ENCODE measurements at regions not wholly inside any gene's neighbourhood (a gene's known extent, or its start where the extent isn't known, plus 50 kb on each side); places are given as distances from the start of the nearest gene placed in this dataset.

- DNase-seq, result no peak
Observed at GRCh38 chr19:33948651-33949335, 152.1 kb downstream of the KCTD15 start.

- DNase-seq, result no peak
Observed at GRCh38 chr19:33950091-33950750, 153.6 kb downstream of the KCTD15 start.

- DNase-seq, result no peak
Observed at GRCh38 chr19:33953023-33953422, 156.4 kb downstream of the KCTD15 start.

DNA sequence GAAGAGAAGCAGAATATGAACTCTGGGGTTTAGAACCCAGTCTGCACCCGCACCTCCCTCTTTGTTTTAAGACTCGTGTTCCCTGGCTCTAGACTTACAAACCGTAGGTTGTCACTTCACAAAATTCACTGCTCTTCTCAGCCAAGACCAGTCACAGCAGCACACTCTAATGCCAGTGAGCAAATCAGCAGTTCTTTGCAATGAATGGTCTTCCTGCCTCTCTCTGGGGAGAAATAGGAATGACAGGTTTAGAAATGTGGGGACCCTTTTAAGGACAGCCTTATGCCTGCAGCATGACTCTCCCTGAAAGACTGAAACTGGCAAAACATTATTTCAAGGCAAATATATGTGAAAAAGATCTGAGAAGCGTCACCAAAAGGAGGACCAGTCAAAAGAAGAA lies 156.9 kb downstream of the KCTD15 start:
- DNase-seq, result no peak

- no peak for DNase-seq
Observed at GRCh38 chr19:33954686-33955085, 158.0 kb downstream of the KCTD15 start.

GRCh38 chr19:33956941-33957340 lies 160.3 kb downstream of the KCTD15 start:
- DNase-seq, result no peak

GRCh38 chr19:33957804-33958203 lies 161.1 kb downstream of the KCTD15 start:
- no peak for DNase-seq

GRCh38 chr19:33960566-33960965 lies 163.9 kb downstream of the KCTD15 start:
- no peak for DNase-seq

DNA sequence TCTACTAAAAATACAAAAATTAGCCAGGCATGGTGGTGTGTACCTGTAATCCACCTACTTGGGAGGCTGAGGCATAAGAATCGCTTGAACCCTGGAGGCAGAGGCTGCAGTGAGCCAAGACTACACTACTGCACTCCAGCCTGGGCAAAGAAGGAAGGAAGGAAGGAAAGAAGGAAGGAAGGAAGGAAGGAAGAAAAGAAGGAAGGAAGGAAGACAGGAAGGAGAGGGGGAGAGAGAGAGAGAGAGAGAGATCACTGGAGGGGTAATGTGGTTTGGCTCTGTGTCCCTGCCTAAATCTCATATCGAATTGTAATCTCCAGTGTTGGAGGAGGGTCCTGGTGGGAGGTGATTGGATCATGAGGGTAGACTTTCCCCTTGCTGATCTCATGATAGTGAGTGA lies 165.5 kb downstream of the KCTD15 start:
- DNase-seq, result no peak

GRCh38 chr19:33963514-33963913 lies 166.8 kb downstream of the KCTD15 start:
- no peak for DNase-seq

DNA sequence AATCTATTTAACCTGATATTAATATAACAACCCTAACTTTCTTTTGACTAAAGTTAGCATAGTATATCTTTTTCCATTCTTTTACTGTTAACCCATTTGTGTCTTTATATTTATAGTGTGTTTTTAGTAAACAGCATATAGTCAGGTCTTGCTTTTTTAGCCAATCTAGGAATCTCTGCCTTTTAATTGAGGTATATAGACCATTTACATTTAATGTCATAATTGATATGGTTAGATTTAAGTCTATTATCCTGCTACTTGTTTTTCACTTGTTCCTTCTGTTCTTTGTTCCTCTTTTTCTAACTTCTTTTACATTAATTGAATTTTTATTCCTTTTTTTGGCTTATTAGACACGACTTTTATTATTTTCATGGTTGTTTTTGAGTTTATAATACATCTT lies 174.4 kb downstream of the KCTD15 start:
- no peak for DNase-seq

DNA sequence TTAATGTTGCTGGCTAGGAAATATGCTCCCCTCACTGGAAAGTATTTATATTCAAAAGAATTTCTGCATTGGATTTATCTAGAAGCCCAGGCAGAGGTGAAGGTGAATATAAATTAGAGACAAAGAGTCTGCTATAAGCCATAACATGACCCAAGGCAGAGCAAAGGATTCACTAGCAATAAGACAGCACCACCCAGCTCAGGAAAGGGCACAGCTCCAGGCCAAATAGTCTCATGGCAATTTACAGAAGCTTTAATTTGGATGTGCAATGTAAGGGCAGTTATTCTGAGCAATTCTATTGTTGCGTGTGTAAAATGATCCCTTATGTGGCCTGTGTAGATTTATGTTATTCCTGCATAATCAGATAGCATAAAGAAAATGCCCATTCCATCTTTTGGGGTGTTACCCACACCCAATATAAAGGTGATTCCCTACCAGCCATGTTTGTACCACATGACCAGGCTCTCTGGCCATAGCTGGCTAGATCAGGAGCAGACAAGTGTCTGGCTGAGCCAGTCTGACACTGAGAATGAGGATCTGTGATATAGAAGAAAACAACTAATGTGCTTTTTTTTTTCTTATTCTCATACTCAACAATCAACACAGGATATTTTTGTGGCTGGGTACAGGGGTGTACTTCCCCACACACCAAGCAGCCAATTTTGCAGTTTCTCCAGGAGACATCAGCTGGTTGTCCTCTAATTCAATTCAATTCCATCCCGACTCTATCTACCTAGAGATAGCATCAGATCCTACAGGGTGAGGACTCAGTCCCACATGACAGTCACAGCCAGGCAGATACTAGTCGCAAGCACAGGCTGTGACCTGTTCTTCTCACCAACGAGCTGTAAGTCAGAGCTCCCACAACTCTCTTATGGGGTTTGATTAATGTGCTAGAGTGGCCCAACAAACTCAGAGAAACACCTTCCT lies 181.4 kb downstream of the KCTD15 start:
- no peak for DNase-seq

GRCh38 chr19:33982706-33983105 lies 186.0 kb downstream of the KCTD15 start:
- DNase-seq, result no peak

GRCh38 chr19:33988601-33989000 lies 183.7 kb upstream of the LSM14A start:
- no peak for DNase-seq

GRCh38 chr19:33997690-33998089 lies 174.6 kb upstream of the LSM14A start:
- DNase-seq, result no peak

DNA sequence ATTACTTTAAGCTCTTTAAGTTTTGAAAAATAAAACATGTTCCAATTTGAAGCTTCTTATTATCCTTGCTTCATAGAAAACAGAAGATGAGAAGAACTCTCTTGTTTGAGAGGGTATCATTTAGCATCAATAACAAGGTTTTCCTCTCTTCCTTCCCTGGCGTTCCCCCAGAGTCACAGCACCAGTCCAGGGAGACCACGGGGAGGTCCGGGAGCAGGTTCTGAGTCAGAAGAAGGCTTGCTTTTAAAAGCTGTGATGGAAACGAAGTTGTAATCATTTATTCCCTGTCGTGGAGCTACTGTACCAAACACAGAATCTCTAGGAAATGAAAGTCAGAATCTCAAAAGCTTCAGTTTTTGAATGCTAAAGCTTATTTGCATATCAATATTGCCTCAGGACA lies 174.0 kb upstream of the LSM14A start:
- no peak for DNase-seq

GRCh38 chr19:33998739-33999345 lies 173.5 kb upstream of the LSM14A start:
- no peak for DNase-seq

DNA sequence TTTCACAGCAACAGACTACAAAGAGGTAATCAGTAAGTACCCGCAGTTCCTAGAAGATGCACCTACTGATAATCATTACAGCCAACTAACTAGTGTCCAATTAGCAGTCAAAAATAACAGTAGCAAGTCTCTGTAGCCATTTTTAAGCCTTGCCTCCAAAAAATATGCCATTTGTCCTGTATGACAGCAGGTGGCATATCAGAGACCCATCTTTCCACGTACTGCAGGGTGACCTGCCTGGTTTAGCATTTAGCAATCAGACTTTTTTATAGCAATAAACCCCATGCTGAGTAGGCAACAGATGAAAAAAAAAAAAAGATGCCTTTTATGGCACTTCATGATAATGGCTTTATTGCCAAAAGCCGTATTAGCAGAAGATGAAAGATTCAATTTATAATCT lies 155.3 kb upstream of the LSM14A start:
- DNase-seq, result no peak

GRCh38 chr19:34017601-34018000 lies 154.7 kb upstream of the LSM14A start:
- DNase-seq, result no peak

DNA sequence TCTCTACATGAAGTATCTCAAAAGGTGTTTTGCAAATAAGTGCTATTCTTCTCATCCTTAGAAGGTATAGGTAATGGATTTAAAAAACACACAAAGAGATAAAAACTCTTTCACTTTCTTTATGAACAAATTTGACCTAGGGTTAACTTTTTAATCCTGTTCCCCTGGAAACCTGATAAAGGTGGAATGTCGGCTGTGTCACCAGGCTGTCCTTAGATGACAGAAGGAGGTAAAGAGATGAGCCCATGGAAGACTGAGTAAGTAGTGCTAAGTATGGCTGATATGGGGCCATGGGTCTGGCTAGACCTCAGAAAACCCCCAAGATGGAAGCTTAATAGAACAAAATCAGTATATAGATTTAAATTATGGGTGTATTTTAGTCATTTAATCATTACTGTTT lies 153.8 kb upstream of the LSM14A start:
- no peak for DNase-seq

DNA sequence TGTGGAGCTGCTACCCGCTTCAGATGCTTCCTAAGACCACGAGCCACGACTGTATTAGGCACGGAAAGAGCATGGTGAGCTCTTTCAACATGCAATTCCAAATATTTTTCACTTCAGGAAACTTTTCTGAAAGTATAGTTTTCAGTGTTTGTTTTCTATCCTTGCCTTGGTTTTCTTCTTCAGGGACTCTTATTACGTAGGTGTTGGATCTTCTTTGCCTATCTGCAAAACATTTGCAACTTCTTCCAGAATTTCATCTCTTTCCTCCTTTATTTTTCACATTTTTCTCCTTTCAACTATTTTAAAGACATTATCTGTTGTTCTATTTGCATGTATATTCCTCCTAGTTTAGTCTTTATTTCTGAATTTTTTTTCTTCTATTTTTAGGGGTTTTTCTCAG lies 148.9 kb upstream of the LSM14A start:
- no peak for DNase-seq

- DNase-seq, result no peak
Observed at GRCh38 chr19:34033880-34034279, 138.4 kb upstream of the LSM14A start.

GRCh38 chr19:34034318-34034846 lies 137.9 kb upstream of the LSM14A start:
- DNase-seq, result no peak

Data from NCI-H345 (cell line).